Rectal smooth muscle tissue (tissue), 1 donor: ENCODE measurements at regions not wholly inside any gene's neighbourhood (a gene's known extent, or its start where the extent isn't known, plus 50 kb on each side); places are given as distances from the start of the nearest gene placed in this dataset.

Experiments
- H3K27ac ChIP-seq: one replicate; pipeline ENCODE4 v1.7.0; 2013; ENCODE audit warnings: low read depth, low read length, inconsistent platforms
- H3K27me3 ChIP-seq: one replicate; pipeline ENCODE4 v1.7.0; 2013; ENCODE audit warnings: low read length; ENCODE audit not compliant: control insufficient read depth, insufficient read depth
- H3K36me3 ChIP-seq: one replicate; pipeline ENCODE4 v1.7.0; 2013; ENCODE audit warnings: low read length; ENCODE audit not compliant: control insufficient read depth, insufficient read depth
- H3K4me1 ChIP-seq: one replicate; pipeline ENCODE4 v1.7.0; 2013; ENCODE audit warnings: low read length; ENCODE audit not compliant: control insufficient read depth, insufficient read depth
- H3K4me3 ChIP-seq: one replicate; pipeline ENCODE4 v1.7.0; 2013; ENCODE audit warnings: low read length
- H3K9ac ChIP-seq: one replicate; pipeline ENCODE4 v1.7.0; 2013; ENCODE audit warnings: low read length

GRCh38 chr5:4879075-4879474 is 261.1 kb upstream of the ADAMTS16 start:
- H3K27ac ChIP-seq = no peak overlapping the region
- H3K4me3 ChIP-seq = no peak overlapping the region
- no peaks in the 10 kb centered on the region for H3K4me1 ChIP-seq
- no peaks in the 10 kb centered on the region for H3K27me3 ChIP-seq
- no peak overlapping the region for H3K9ac ChIP-seq
- no peaks in the 10 kb centered on the region for H3K36me3 ChIP-seq

DNA sequence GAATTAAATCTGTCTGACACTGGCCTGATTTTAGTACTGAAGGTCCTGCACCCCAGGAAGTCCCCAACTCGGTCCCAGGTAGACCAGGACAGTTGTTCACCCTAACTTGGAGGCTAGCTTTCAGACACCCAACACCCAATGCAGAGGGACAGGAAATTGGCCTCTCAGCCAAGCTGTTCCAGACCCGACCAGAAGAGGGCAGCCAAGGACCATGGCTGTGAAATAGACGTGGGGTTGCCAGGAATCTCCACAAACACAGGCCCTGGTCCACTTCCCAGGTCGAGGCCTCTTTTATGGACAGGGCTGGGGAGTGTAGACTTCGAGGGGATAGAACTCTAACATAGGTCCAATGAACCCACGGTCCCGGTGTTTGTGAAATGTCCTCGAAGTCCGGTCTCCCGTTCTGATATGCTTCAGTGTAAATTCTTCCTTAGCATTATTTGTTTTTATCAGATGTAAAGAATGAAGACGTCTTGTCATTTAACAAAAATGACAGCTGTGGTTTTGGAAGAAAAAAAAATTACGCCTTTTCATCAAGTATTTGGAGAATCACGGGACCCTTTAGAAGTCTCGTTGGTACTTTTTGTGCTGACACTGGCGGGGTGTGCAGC is 260.3 kb upstream of the ADAMTS16 start:
- Histone ChIP-seq H3K36me3 (no peaks in the 10 kb centered on the region), H3K27ac (no peak overlapping the region), H3K9ac (no peak overlapping the region), H3K27me3 (no peaks in the 10 kb centered on the region), H3K4me1 (no peaks in the 10 kb centered on the region), H3K4me3 (no peak overlapping the region)

DNA sequence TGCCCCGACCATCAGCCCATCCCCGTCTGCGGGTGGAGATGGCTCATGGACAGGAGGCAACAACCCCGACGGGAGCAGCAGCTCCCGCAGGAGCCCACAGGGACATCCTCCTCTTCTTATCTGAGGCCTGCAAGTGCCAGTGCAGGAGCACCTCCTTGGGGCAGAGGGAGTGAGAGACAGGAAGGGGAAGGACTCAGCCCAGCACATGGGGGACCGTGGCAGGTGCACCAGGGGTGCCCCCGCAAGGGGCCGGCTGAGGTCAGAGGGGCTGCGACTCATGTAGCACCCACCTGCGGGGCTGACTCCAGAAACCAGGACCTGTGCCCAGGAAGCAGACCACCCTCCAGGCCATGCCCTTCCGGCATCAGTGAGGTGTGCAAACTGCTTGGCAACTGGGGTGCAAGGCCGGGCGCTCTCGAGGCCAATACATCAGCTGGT is 259.8 kb upstream of the ADAMTS16 start:
- no peaks in the 10 kb centered on the region for H3K27me3 ChIP-seq
- no peak overlapping the region for H3K4me3 ChIP-seq
- H3K4me1 ChIP-seq = no peaks in the 10 kb centered on the region
- H3K36me3 ChIP-seq = no peaks in the 10 kb centered on the region
- no peak overlapping the region for H3K27ac ChIP-seq
- no peak overlapping the region for H3K9ac ChIP-seq

- H3K4me1 ChIP-seq = no peaks in the 10 kb centered on the region
- no peaks in the 10 kb centered on the region for H3K36me3 ChIP-seq
- H3K27ac ChIP-seq = no peak overlapping the region
- no peak overlapping the region for H3K9ac ChIP-seq
- H3K27me3 ChIP-seq = no peaks in the 10 kb centered on the region
- no peak overlapping the region for H3K4me3 ChIP-seq
These were observed 258.6 kb upstream of the ADAMTS16 start for GRCh38 chr5:4881366-4882002.

DNA sequence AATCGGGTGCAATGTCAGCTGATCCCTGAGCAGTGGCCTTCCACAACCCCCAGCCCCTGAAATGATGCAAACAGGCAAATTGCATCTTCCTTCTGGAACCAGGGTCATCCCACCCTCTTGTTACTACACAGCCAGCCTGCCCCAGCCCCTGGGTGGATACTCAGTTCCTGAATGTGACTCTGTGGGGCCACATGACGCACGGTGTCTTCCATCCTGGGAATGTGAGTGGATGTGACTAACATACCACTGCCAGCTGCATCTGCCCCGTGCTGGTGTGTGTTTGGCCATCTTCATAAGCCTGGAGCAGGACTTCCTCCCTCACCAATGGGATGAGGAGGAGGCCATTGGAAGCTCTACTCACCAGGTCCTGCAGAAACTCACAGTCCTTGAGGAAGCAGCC is 257.9 kb upstream of the ADAMTS16 start:
- Histone ChIP-seq H3K27ac (no peak overlapping the region), H3K36me3 (no peaks in the 10 kb centered on the region), H3K4me3 (no peak overlapping the region), H3K9ac (no peak overlapping the region), H3K27me3 (no peaks in the 10 kb centered on the region), H3K4me1 (no peaks in the 10 kb centered on the region)

- H3K9ac ChIP-seq = no peak overlapping the region
- H3K4me1 ChIP-seq = no peaks in the 10 kb centered on the region
- no peaks in the 10 kb centered on the region for H3K27me3 ChIP-seq
- no peak overlapping the region for H3K4me3 ChIP-seq
- H3K27ac ChIP-seq = no peak overlapping the region
- H3K36me3 ChIP-seq = no peaks in the 10 kb centered on the region
These were observed 256.8 kb upstream of the ADAMTS16 start for GRCh38 chr5:4883360-4883759.

- no peaks in the 10 kb centered on the region for H3K36me3 ChIP-seq
- H3K9ac ChIP-seq = no peak overlapping the region
These were observed 246.9 kb upstream of the ADAMTS16 start for GRCh38 chr5:4893063-4893744.

GRCh38 chr5:4896328-4896727 is 243.8 kb upstream of the ADAMTS16 start:
- no peaks in the 10 kb centered on the region for H3K27me3 ChIP-seq
- H3K4me3 ChIP-seq = no peak overlapping the region
- H3K36me3 ChIP-seq = no peaks in the 10 kb centered on the region
- H3K27ac ChIP-seq = no peak overlapping the region
- no peaks in the 10 kb centered on the region for H3K4me1 ChIP-seq
- H3K9ac ChIP-seq = no peak overlapping the region

More at GRCh38 chr5:4893063-4893744, 246.9 kb upstream of the ADAMTS16 start:
- Histone ChIP-seq H3K27me3 (no peaks in the 10 kb centered on the region), H3K4me3 (no peak overlapping the region), H3K27ac (no peak overlapping the region), H3K4me1 (no peaks in the 10 kb centered on the region)

- H3K27ac ChIP-seq = no peak overlapping the region
- no peak overlapping the region for H3K9ac ChIP-seq
- H3K4me3 ChIP-seq = no peak overlapping the region
- no peaks in the 10 kb centered on the region for H3K27me3 ChIP-seq
- H3K4me1 ChIP-seq = no peaks in the 10 kb centered on the region
- no peaks in the 10 kb centered on the region for H3K36me3 ChIP-seq
These were observed 238.8 kb upstream of the ADAMTS16 start for GRCh38 chr5:4901305-4901811.

DNA sequence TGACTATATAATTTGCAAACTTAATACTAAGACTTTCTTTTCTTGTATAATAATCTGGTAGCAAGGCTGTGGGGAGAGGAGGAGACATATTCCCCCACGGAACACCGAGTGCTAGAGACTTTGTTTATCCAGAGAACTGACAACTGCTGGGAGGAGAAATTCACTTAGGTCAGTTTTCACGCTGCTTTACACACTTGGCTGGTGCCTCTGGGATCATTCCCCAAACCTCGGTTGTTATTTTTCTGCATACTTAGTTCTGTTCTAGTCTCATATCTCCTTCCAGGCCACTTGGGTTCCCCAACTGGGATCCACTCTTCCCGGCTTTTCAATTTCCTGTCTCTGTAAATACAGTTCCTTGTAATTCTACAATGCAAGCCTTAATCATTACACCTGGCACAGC is 238.2 kb upstream of the ADAMTS16 start:
- Histone ChIP-seq H3K27me3 (no peaks in the 10 kb centered on the region), H3K4me3 (no peak overlapping the region), H3K4me1 (peaks cover under 1% of the 10 kb centered on the region), H3K36me3 (no peaks in the 10 kb centered on the region), H3K9ac (no peak overlapping the region), H3K27ac (no peak overlapping the region)

- Histone ChIP-seq H3K36me3 (no peaks in the 10 kb centered on the region), H3K27ac (no peak overlapping the region), H3K4me3 (no peak overlapping the region), H3K9ac (no peak overlapping the region), H3K4me1 (peaks cover 5% of the 10 kb centered on the region), H3K27me3 (no peaks in the 10 kb centered on the region)
These were observed 234.2 kb upstream of the ADAMTS16 start for GRCh38 chr5:4905674-4906520.

DNA sequence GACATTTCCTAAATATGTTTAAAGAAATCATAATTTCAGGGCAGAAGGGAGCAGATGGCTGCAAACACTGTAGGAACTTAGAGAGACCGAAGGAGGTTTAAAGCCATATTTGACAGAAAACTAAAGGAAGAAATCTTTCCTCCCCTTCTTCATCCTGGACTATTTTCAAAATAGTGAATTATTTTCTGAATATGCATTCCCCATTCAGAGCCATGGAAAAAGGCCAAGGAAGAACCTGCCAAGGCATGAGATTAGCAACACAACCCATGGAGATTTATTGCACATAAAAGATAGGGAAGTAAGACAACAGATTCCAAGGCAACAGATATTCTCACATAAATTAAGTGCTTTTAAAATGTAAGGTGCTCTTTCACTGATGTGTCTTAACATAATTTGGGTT is 233.3 kb upstream of the ADAMTS16 start:
- H3K27ac ChIP-seq = no peak overlapping the region
- H3K36me3 ChIP-seq = no peaks in the 10 kb centered on the region

More for the DNA sequence above, 233.3 kb upstream of the ADAMTS16 start:
- Histone ChIP-seq H3K4me1 (peaks cover 5% of the 10 kb centered on the region), H3K27me3 (no peaks in the 10 kb centered on the region), H3K4me3 (no peak overlapping the region), H3K9ac (no peak overlapping the region)
